HG03442 (cell line): ENCODE measurements at regions not wholly inside any gene's neighbourhood (a gene's known extent, or its start where the extent isn't known, plus 50 kb on each side); places are given as distances from the start of the nearest gene placed in this dataset.
A peak's percentile ranks its signal among the peaks of the same experiment; 100 is the strongest.
"Not testable (repeated sequence)": the region's sequence is repeated elsewhere in the genome, so short reads cannot be mapped to it uniquely, and the experiment has no call there.

Experiments used
- ATAC-seq: cut with Tn5 transposase; IDR thresholded peaks from one replicate; pipeline ENCODE4 v1.9.1; 2021; ENCODE audit warnings: mild to moderate bottlenecking, moderate library complexity; ENCODE audit not compliant: unreplicated experiment

DNA sequence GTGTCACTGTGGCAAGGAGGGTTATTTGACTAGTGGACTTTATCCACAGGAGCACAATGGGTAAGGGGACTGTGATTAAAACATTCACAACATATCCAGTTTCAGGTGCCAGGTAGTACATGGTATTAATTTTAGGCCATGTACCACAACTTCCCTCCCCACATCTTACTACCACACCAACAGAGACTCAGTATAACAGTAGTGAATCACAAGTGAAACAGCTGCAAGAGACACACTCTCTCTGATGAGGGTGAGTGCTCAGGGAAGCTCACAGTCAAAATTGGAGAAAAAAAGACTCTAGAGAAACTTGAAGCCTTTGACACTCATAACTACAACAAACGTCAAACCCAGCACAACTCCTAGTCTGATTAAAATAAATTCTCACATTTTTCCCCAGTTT is 367.6 kb upstream of the GYPC start:
- ATAC-seq, result no peak

DNA sequence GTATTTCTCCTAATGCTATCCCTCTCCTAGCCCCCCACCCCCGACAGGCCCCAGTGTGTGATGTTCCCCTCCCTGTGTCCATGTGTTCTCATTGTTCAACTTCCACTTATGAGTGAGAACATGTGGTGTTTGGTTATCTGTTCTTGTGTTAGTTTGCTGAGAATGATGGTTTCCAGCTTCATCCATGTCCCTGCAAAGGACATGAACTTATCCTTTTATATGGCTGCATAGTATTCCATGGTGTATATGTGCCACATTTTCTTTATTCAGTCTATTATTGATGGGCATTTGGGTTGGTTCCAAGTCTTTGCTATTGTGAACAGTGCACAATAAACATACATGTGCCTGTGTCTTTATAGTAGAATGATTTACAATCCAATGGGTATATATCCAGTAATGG is 362.0 kb upstream of the GYPC start:
- ATAC-seq, result not testable (repeated sequence)

- no peak for ATAC-seq
Observed at GRCh38 chr2:126299469-126299976, 356.4 kb upstream of the GYPC start.

- no peak for ATAC-seq
Observed at GRCh38 chr2:126300348-126300747, 355.6 kb upstream of the GYPC start.

GRCh38 chr2:126302043-126302442 is 353.9 kb upstream of the GYPC start:
- no peak for ATAC-seq

- no peak for ATAC-seq
Observed at GRCh38 chr2:126303113-126303512, 352.8 kb upstream of the GYPC start.

DNA sequence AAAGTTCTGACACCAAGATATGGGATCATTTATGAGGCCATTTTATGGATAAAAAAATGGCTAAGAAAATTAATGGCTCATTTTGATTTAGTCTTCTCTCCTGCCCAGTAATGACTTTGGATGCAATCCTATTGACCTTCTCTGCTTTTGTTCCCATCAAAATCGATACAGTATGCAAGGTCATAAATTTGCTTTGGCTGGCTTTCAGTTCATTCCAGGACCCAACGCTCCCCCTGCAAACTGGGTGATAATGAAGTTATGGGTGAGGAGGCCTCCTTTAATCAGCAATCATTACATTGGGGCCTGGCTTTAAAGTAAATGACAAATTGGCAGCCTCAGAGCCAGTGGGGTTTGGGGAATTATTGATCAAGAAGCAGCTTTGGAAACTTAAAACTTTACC is 351.8 kb upstream of the GYPC start:
- no peak for ATAC-seq

DNA sequence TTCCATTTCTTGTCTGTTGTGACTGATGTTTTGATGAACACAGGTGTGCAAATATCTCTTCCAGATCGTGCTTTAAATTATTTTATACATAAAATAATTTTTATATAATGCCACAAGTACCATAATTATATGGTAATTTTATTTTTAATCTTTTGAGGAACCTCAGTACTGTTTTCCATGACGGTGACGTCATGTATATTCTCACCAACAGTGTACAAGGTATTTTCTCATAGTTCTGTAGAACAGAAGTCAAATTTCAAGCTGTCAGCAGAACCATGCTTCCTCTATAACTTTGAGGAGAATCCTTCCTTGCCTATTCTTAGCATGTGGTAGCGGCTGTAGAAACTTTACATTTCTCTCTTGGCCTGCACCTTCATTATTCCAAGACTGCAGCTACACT is 349.4 kb upstream of the GYPC start:
- ATAC-seq, result no peak

DNA sequence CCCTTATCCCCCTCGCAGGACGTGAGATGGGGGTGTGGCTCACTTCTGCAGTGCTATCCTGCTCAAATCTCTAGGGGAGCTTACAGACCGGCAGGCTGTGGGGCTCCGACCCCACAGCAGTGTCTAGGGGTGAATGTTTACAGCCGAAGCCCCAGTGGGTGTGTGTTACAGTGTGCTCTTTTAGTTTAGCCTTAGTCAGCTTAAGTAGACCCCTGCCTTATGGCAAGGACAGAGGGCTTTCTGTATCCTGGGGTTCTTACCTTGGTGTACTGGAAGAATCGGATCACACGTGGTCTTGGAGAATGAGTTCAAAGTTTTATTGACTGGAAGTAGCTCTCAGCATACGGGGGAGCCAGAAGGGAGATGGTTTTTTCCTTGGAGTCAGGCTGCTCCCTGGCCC is 348.2 kb upstream of the GYPC start:
- ATAC-seq, result no peak

- no peak for ATAC-seq
Observed at GRCh38 chr2:126309185-126309584, 346.8 kb upstream of the GYPC start.

GRCh38 chr2:126312579-126312978 is 343.4 kb upstream of the GYPC start:
- ATAC-seq, result no peak

- ATAC-seq, result no peak
Observed at GRCh38 chr2:126315828-126316227, 340.1 kb upstream of the GYPC start.

- ATAC-seq, result no peak
Observed at GRCh38 chr2:126317790-126318431, 338.0 kb upstream of the GYPC start.

- ATAC-seq, result no peak
Observed at GRCh38 chr2:126322342-126322741, 333.6 kb upstream of the GYPC start.

DNA sequence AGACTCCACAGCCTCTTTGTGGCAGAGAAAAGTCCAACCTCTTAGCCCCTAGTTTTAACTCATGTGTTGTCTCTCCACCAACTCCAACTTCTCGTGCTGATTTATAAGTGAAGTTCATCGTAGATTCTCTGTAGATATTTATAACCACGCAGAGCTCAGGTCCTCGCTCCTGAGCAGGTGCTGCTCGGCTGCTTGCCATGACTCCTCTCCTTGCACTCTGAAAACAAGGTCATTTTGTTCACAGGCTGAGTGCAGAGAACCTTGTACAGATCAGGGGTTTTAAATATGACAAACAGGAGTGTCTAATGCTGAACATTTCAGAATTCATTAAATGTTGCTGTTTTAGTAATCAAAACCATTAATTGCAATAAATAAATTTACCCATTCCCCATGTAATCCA is 330.8 kb upstream of the GYPC start:
- no peak for ATAC-seq

DNA sequence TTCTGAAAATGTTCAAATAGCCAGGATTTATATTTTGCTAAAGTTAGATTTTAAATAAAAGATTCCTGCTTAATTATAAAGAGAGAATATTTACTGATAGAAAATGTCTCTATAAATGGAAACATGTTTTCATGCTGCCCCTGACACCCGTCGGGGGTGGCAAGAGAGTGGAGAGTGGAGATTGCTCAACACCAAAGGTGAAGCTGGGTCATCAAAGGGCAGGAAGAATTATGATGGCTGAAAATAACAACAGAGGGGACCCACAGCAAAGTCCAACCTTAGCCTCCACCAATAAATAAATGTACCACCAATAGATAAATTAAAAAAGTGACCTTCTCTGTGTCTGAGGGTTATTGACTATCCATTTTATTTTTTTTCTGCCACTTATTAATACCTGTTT is 326.8 kb upstream of the GYPC start:
- ATAC-seq, result no peak

DNA sequence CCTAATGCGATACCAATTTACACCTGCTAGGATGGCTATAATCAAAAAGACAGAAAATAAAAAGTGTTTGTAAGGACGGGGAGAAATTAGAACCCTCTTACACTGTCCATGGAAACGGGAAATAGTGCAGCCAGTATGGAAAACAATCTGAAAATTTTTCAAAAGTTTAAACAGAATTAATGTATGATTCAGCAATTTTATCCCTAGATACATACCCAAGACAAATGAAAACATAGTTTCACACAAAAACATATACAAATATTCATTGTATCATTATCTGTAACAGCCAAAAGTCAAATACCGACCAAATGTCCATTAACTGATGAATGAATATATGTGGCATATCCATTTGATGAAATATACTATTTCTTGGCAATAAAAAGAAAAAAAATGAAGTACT is 313.5 kb upstream of the GYPC start:
- no peak for ATAC-seq

GRCh38 chr2:126343136-126343535 is 312.8 kb upstream of the GYPC start:
- ATAC-seq, result no peak

DNA sequence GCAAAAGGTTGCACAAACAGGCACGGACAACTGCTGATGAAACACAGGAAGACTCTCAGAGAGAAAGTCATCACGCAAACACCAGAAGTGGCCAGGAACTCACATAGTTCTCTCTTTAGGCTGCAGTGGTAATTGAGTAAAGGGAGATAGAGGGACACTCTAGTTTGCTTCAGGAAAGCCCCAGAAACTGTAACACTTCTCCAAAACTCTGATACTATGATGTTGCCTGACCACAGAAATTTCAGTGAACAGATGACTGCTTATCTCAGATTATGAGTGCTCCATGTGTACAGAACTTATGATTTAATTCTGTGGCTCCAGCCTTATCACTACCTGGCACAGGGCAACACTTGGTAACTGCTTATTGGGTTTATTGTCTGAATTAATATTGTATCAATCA is 311.5 kb upstream of the GYPC start:
- ATAC-seq, result peak; percentile 76

GRCh38 chr2:126345691-126346090 is 310.3 kb upstream of the GYPC start:
- no peak for ATAC-seq

GRCh38 chr2:126356631-126357030 is 299.3 kb upstream of the GYPC start:
- ATAC-seq, result no peak

- no peak for ATAC-seq
Observed at GRCh38 chr2:126358122-126358521, 297.8 kb upstream of the GYPC start.

GRCh38 chr2:126359494-126359893 is 296.5 kb upstream of the GYPC start:
- ATAC-seq, result peak; percentile 89
